ENCODE measurements at regions not wholly inside any gene's neighbourhood (a gene's known extent, or its start where the extent isn't known, plus 50 kb on each side); places are given as distances from the start of the nearest gene placed in this dataset.

- TF ChIP-seq CTCF (conservative IDR thresholded peaks at IDR 0.05; ENCODE audit: low read depth, low read length) (no peak), RFX5 (IDR thresholded peaks at IDR 0.05; ENCODE audit: low read depth, low read length) (no peak), BHLHE40 (IDR thresholded peaks at IDR 0.05; ENCODE audit: low read depth, low read length) (no peak), USF2 (IDR thresholded peaks at IDR 0.05; ENCODE audit: low read depth, low read length) (no peak)
- DNase-seq (no peak), ATAC-seq (ENCODE audit: low read depth) (no peak)
- H3K27ac ChIP-seq (ENCODE audit: insufficient read depth, low read length), result no peak overlapping the region
- H3K18ac ChIP-seq (ENCODE audit: low read depth, low read length), result no peak overlapping the region
- no peak overlapping the region for H4K8ac ChIP-seq (ENCODE audit: low read depth in 2 of 2, low read length in 2 of 2)
- no peaks in the 10 kb centered on the region for H3K27me3 ChIP-seq (ENCODE audit: control insufficient read depth, insufficient read depth, low read length)
- BruUV-seq (replicated peaks), result no TSS peak
- ChIA-PET CTCF (no interaction called here), POLR2A (ENCODE audit: unreplicated experiment) (interaction anchor here (0.6 to 0.7 kb wide), 2 partner anchors 24 to 484 kb away, joined by 3 to 5 read pairs; no protein-coding TSS in a partner anchor)
- no peak overlapping the region for H3K4me3 ChIP-seq (ENCODE audit: insufficient read depth, low read depth, low read length)
- dilution Hi-C loops (cut with HindIII; ENCODE audit: low sequenced_read_pairs, unreplicated experiment) (no loop called here), in situ Hi-C loops (cut with MboI; ENCODE audit: low sequenced_read_pairs) (no loop called here), intact Hi-C loops (cut with micrococcal nuclease) (no loop called here)
- no peak overlapping the region for H3K23ac ChIP-seq (ENCODE audit: low read depth, low read length)
- no peak overlapping the region for H3K9ac ChIP-seq (ENCODE audit: low read depth, low read length)
- H2BK5ac ChIP-seq (ENCODE audit: low read depth, low read length, poor library complexity, severe bottlenecking), result no peak overlapping the region
- no peak overlapping the region for H2AK5ac ChIP-seq (ENCODE audit: low read depth, low read length)
- H3K4me1 ChIP-seq (ENCODE audit: control insufficient read depth, insufficient read depth, low read length), result no peaks in the 10 kb centered on the region
- H2AK9ac ChIP-seq (replicated peaks; ENCODE audit: low read depth, low read length, poor library complexity), result no peak overlapping the region
- no peak overlapping the region for H3K4me2 ChIP-seq (ENCODE audit: low read depth, low read length)
- no peak overlapping the region for H3K56ac ChIP-seq (ENCODE audit: extremely low read depth, insufficient read depth, low read length)
- no CpG with 5 or more reads among the region's 1 CpG for WGBS, 2 experiments (ENCODE audit: extremely low coverage in 2 of 2, insufficient read length in 1 of 2)
- no peak overlapping the region for H2BK120ac ChIP-seq (ENCODE audit: low read depth, low read length)
- H3K4ac ChIP-seq (ENCODE audit: low read depth, low read length), result no peak overlapping the region
- no peaks in the 10 kb centered on the region for H3K36me3 ChIP-seq (ENCODE audit: control insufficient read depth, insufficient read depth, low read length)
- H4K20me1 ChIP-seq (ENCODE audit: insufficient read depth, low read length), result no peaks in the 10 kb centered on the region
- H3K9me3 ChIP-seq (ENCODE audit: control insufficient read depth, insufficient read depth, low read length), result peaks cover 5% of the 10 kb centered on the region
- H4K5ac ChIP-seq (ENCODE audit: low read depth, low read length), result no peak overlapping the region
- H2BK15ac ChIP-seq (ENCODE audit: low read depth, low read length), result no peak overlapping the region
- no peaks in the 10 kb centered on the region for H3K79me1 ChIP-seq (ENCODE audit: low read depth in 1 of 2, low read length in 2 of 2)
- H2BK20ac ChIP-seq (ENCODE audit: low read depth, low read length), result no peak overlapping the region
- H3K9me1 ChIP-seq (ENCODE audit: insufficient read depth, low read length), result no peaks in the 10 kb centered on the region
- no peak overlapping the region for H2AFZ ChIP-seq (replicated peaks; ENCODE audit: low read length, poor library complexity)
- H4K91ac ChIP-seq (ENCODE audit: insufficient read depth, low read depth, low read length), result no peak overlapping the region
- H3K14ac ChIP-seq (replicated peaks; ENCODE audit: low read depth, low read length), result no peak overlapping the region
Measured at GRCh38 chr7:119606297-119606696, 666.7 kb upstream of the KCND2 start.

Measured in IMR-90 (cell line).